ENCODE measurements at regions not wholly inside any gene's neighbourhood (a gene's known extent, or its start where the extent isn't known, plus 50 kb on each side); places are given as distances from the start of the nearest gene placed in this dataset.

- no peaks in the 10 kb centered on the region for H3K36me3 Mint-ChIP-seq (ENCODE audit: low read depth)
- H3K27me3 Mint-ChIP-seq = no peaks in the 10 kb centered on the region
- H3K27ac Mint-ChIP-seq = no peak overlapping the region
- no peaks in the 10 kb centered on the region for H3K9me3 Mint-ChIP-seq
- intact Hi-C loops (cut with micrococcal nuclease) = loop anchor here (10.0 kb wide), 1 partner anchor 745 kb away; no protein-coding TSS in a partner anchor
- H3K4me1 Mint-ChIP-seq (ENCODE audit: low read depth) = no peaks in the 10 kb centered on the region
- H3K4me3 Mint-ChIP-seq = no peak overlapping the region
Observed at GRCh38 chr3:190709351-190709773, 153.1 kb downstream of the GMNC start.
